Aorta (tissue), 5 donors: ENCODE measurements at regions not wholly inside any gene's neighbourhood (a gene's known extent, or its start where the extent isn't known, plus 50 kb on each side); places are given as distances from the start of the nearest gene placed in this dataset.
"Not testable (repeated sequence)": the region's sequence is repeated elsewhere in the genome, so short reads cannot be mapped to it uniquely, and the experiment has no call there.

ENCODE experiments used
- ATAC-seq: fragments of 200-7000 bp; cut with Tn5 transposase; one replicate; pipeline ENCODE4 v1.9.1; 2022; ENCODE audit warnings: moderate library complexity; ENCODE audit not compliant: low FRiP score
- DNase-seq, 2 donors: peaks; one replicate each; pipeline ENCODE4 v3.0.0-alpha.2; 2020
- H3K27ac ChIP-seq, 2 donors: one replicate each; pipeline ENCODE4 v1.5.1; 2013; ENCODE audit warnings: low read length in 2 of 2, mild to moderate bottlenecking in 2 of 2, moderate library complexity in 2 of 2, control low read depth in 1 of 2, inconsistent platforms in 1 of 2, low read depth in 1 of 2
- H3K27me3 ChIP-seq, 2 donors: one replicate each; pipeline ENCODE4 v1.6.1; 2013; ENCODE audit warnings: control low read depth in 1 of 2, low read length in 1 of 2, mild to moderate bottlenecking in 1 of 2, moderate library complexity in 1 of 2; ENCODE audit not compliant: insufficient read depth in 2 of 2, control insufficient read depth in 1 of 2
- H3K36me3 ChIP-seq, 2 donors: one replicate each; pipeline ENCODE4 v1.6.1; 2013; ENCODE audit warnings: control low read depth in 1 of 2, low read length in 1 of 2, mild to moderate bottlenecking in 1 of 2; ENCODE audit not compliant: insufficient read depth in 2 of 2, control insufficient read depth in 1 of 2
- H3K4me1 ChIP-seq, 2 donors: one replicate each; pipeline ENCODE4 v1.6.1; 2013; ENCODE audit warnings: low read length in 2 of 2, control low read depth in 1 of 2, mild to moderate bottlenecking in 1 of 2, moderate library complexity in 1 of 2; ENCODE audit not compliant: insufficient read depth in 2 of 2, control insufficient read depth in 1 of 2
- H3K4me3 ChIP-seq, 2 donors: one replicate each; pipeline ENCODE4 v1.5.1; 2013; ENCODE audit warnings: low read length in 2 of 2, control low read depth in 1 of 2, mild to moderate bottlenecking in 1 of 2
- H3K9me3 ChIP-seq: one replicate; pipeline ENCODE4 v1.6.1; 2013; ENCODE audit warnings: mild to moderate bottlenecking, low read length; ENCODE audit not compliant: control insufficient read depth
- WGBS, 2 donors: extraction: QIAGEN DNeasy Blood & Tissue Kit; methylation state at CpG; one replicate each; pipeline ENCODE4 v1.1.7; 2013; 5-methylcytosine and 5-hydroxymethylcytosine counted together
- intact Hi-C, 2 donors: fragments of 100-400 bp; cut with DNase I; formaldehyde crosslinking; loops; one replicate each; pipeline versions ENCODE4 v1.14.2 to v1.15.0; 2022
- donor health status: healthy with polysubstance abuse.
- donor health status: Bipolar disorder and iron deficiency.
- donor health status: DM: no; HTN: no; CAD: no.
- donor health status: DM: no; HTN: no; CAD: no.
- donor health status: DM: yes; HTN: yes; CAD: no.

DNA sequence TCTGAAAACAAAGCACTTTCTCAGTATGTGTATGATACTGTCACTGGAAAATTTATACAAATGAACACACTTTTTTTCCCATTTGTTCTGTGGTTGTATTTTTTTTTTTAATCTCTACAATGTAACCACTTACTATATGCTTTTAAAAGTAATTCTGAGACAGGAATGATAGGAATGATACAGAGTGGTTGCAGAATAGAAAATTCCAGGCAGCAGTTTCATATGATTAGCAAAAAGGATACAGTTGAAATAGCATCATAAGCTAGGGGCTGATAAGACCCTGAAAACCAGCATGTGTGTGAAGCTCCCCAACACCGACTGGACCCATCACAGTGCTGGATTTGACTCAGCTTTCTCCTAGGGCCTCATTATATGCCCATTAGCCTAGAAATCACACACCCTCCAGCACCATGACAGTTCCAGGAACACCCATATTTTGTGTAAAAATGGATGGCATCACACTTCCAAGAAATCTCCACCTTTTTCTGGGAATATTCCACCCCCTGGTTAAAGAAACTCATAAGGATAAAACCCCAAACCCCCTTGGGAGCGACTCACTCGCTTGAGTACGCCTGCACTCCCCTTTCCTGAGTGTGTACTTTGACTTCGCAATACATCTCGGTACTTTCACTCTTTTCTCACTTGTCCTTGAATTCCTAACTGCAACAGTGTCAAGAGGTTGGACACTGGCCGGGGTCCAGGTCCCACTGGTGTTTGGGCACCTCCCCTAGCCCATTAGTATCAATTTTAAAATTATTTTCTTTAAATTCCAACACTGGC lies 77.4 kb upstream of the AGA start:
- Histone ChIP-seq H3K27ac (no peak overlapping the region), H3K9me3 (no peaks in the 10 kb centered on the region), H3K4me1 (no peaks in the 10 kb centered on the region), H3K27me3 (no peaks in the 10 kb centered on the region), H3K4me3 (no peak overlapping the region), H3K36me3 (no peaks in the 10 kb centered on the region)
- ATAC-seq (no peak), DNase-seq (no peak)
- intact Hi-C loops = no loop called here
- WGBS, 2 donors = 82 to 85% methylated on average over 7 of the region's 7 CpGs

DNA sequence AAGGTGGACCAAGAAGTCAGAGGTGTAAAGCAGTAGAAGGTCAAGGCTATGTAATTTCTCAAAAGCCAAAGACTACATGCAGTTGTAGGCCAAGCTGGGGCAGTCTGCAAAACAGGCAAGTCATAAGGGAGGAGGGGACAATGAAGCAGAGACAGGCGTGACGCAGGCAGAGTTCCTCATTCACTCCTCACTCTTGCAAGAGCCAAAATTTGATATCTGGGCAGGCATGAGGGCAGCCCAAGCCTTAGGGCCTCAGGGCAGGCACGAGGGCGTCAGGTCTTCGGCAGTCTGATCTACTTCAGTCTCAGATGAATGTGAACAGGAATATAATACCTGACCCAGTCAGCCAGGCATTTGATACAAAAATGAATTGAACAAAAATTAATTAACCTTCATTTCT lies 86.4 kb upstream of the AGA start:
- intact Hi-C loops = no loop called here

DNA sequence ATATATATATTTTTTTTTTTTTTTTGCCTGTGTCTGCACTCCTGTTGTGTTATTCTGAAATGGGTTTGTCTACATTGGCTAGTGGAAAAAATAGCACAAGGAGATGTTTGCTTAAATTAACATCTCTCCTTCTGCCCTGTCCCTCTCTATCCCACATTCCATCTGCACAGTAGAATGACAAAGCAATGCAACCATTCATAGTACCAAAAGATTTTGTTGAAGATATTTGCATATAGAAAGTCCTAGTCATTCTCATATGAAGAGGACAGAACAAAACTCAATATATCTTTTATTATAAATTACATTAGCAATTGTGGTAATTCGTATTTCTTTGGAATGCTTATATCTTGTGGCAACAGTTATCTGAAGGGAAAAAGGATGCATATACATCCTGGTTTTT lies 88.3 kb upstream of the AGA start:
- no peak overlapping the region for H3K4me3 ChIP-seq
- no peak overlapping the region for H3K27ac ChIP-seq
- intact Hi-C loops = no loop called here
- H3K36me3 ChIP-seq = no peaks in the 10 kb centered on the region
- no peak for DNase-seq
- no peaks in the 10 kb centered on the region for H3K27me3 ChIP-seq
- 91 to 94% methylated on average over 1 of the region's 1 CpG for WGBS, 2 donors
- no peaks in the 10 kb centered on the region for H3K4me1 ChIP-seq
- H3K9me3 ChIP-seq = no peaks in the 10 kb centered on the region
- ATAC-seq = no peak

More for the DNA sequence above, 86.4 kb upstream of the AGA start:
- DNase-seq (no peak), ATAC-seq (no peak)
- Histone ChIP-seq H3K27ac (no peak overlapping the region), H3K4me3 (no peak overlapping the region), H3K4me1 (no peaks in the 10 kb centered on the region), H3K36me3 (no peaks in the 10 kb centered on the region), H3K9me3 (no peaks in the 10 kb centered on the region), H3K27me3 (no peaks in the 10 kb centered on the region)
- WGBS, 2 donors = 87 to 94% methylated on average over 5 of the region's 5 CpGs

DNA sequence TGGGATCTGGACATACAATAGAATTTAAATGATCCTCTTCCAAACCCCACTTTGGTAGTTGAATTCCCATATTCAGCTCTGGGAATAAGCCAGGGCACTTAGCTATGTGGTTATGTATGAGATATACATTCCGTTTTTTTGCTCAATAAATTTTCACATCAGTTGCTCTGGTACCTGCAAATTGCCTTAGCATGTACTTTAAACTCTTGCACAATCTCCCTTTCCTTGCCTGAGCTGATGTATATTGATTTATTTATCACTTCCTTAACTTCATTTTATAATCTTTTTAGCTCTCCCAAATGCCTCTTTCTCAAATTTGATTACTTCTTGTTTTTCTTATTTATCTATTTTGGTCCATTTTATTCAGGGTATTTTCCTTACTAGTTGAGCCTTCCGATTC lies 90.1 kb upstream of the AGA start:
- Histone ChIP-seq H3K9me3 (no peaks in the 10 kb centered on the region), H3K4me3 (no peak overlapping the region), H3K36me3 (no peaks in the 10 kb centered on the region), H3K27ac (no peak overlapping the region), H3K27me3 (no peaks in the 10 kb centered on the region), H3K4me1 (no peaks in the 10 kb centered on the region)
- no peak for ATAC-seq
- DNase-seq = no peak
- intact Hi-C loops = no loop called here
- 79 to 84% methylated on average over 2 of the region's 2 CpGs for WGBS, 2 donors

DNA sequence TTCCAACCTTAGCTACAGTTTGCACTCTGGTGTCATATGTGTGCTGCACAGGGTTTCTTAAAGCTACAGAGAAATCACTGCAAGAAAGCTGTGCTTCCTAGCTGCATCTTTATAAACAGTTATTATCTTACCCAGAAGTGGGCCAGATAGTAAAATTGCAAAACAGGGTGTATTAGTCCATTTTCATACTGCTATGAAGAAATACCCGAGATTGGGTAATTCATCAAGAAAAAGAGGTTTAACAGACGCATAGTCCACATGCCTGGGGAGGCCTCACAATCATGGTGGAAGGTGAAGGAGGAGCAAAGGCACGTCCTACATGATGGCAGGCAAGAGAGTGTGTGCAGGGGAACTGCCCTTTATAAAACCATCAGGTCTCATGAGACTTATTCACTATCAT lies 92.6 kb upstream of the AGA start:
- WGBS, 2 donors = 79 to 87% methylated on average over 3 of the region's 3 CpGs
- H3K27me3 ChIP-seq, DNase-seq: not testable (repeated sequence)

DNA sequence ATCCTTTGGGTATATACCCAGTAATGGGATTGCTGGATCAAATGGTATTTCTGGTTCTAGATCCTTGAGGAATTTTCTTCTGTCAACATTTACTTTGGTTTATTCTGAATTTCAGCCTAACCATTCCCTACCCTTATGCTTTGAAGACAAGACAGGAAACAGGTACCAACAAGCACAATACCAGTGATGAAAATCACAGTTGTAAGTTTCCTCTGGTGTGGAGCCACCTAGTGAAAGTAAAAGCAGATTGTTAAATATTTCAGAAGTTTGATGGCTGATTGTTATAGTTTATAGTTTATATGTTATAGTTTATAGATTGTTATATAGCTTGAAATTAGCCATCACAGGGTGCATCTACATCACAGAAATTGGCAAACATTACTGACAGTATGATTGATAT lies 104.5 kb upstream of the AGA start:
- no peak overlapping the region for H3K4me3 ChIP-seq
- no peak for DNase-seq
- H3K27me3 ChIP-seq = no peaks in the 10 kb centered on the region
- H3K36me3 ChIP-seq = no peaks in the 10 kb centered on the region
- no peak for ATAC-seq
- no peak overlapping the region for H3K27ac ChIP-seq
- intact Hi-C loops = no loop called here
- H3K4me1 ChIP-seq = no peaks in the 10 kb centered on the region
- no peaks in the 10 kb centered on the region for H3K9me3 ChIP-seq

More for the DNA sequence above, 92.6 kb upstream of the AGA start:
- H3K27ac ChIP-seq, H3K4me3 ChIP-seq, H3K4me1 ChIP-seq, intact Hi-C loops, H3K36me3 ChIP-seq, H3K9me3 ChIP-seq, ATAC-seq: not testable (repeated sequence)

DNA sequence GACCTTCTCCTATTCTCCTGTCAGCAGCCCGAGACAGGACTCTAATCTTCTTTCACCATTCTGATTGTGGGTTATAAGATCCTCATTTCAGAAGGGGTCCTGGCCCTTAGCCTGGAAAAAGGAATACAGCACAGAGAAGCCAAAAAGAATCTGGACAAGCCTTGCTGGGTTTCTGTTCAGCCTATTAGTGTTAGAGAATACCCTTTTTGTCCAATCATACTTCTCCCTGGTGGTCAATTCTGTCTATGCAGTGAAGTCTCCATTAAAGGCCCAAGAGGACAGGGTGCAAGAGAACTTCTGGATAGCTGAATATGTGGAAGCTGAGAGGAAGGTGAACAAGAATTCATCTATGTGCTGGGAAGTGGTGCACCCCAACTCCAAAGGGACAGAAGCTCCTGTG lies 105.7 kb upstream of the AGA start:
- no peak overlapping the region for H3K27ac ChIP-seq
- no peaks in the 10 kb centered on the region for H3K4me1 ChIP-seq
- WGBS, 2 donors = 55 to 63% methylated on average over 1 of the region's 1 CpG
- no peaks in the 10 kb centered on the region for H3K36me3 ChIP-seq
- no peaks in the 10 kb centered on the region for H3K9me3 ChIP-seq
- intact Hi-C loops = no loop called here
- no peak for DNase-seq
- no peak overlapping the region for H3K4me3 ChIP-seq
- ATAC-seq = no peak
- H3K27me3 ChIP-seq = no peaks in the 10 kb centered on the region

DNA sequence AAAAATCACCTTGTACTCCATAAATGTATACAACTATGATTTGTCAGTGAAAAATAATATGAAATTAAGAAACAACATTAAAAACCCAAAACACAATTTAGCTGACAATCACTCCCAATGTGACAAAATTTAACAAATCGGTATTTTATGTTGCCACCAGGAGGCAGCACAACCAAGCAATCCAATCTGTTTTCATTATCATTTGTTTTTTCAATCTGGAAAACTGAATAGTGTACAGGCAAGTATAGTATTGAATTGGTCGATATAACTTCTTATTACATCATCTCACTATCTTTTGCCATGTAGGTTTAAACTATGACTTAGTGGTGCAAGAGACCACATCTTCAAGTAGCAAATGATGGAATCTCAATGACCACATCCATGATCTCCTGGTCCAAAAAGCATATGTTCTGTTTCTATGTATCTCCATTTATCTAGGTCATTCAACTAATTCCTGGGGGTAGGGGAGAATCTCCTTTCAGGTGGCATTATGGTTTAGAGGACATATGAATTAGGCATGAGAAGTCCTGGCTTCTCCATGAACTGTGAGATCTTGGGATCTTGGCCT lies 112.9 kb upstream of the AGA start:
- no peak overlapping the region for H3K4me3 ChIP-seq
- H3K27ac ChIP-seq = no peak overlapping the region
- intact Hi-C loops = no loop called here
- DNase-seq (no peak), ATAC-seq (no peak)
- no peaks in the 10 kb centered on the region for H3K9me3 ChIP-seq
- 9 to 11% methylated on average over 2 of the region's 2 CpGs for WGBS, 2 donors
- no peaks in the 10 kb centered on the region for H3K4me1 ChIP-seq
- H3K36me3 ChIP-seq = no peaks in the 10 kb centered on the region
- H3K27me3 ChIP-seq = no peaks in the 10 kb centered on the region

DNA sequence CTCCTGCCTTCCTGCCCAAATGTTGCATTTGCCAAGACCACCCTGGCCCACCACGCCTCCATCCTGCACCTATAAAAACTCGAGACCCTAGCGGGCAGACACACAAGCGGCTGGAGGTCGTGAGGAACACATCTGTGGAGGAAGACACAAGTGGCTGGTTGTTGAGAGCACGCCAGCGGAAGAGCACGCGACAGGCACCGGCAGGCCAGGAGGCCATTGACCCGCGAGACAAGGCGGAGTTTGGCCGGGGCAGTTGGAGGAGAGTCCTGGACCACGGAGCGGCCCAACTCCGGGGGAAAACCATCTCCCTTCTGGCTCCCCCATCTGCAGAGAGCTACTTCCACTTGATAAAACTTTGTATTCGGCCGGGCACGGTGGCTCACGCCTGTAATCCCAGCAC lies 115.2 kb upstream of the AGA start:
- H3K27me3 ChIP-seq = no peaks in the 10 kb centered on the region
- H3K9me3 ChIP-seq = no peaks in the 10 kb centered on the region
- H3K4me1 ChIP-seq = no peaks in the 10 kb centered on the region
- ATAC-seq = no peak
- DNase-seq = no peak
- no peak overlapping the region for H3K4me3 ChIP-seq
- no peak overlapping the region for H3K27ac ChIP-seq
- WGBS, 2 donors = 97 to 98% methylated on average over 21 of the region's 21 CpGs
- H3K36me3 ChIP-seq = no peaks in the 10 kb centered on the region
- intact Hi-C loops = no loop called here
